ENCODE measurements at regions not wholly inside any gene's neighbourhood (a gene's known extent, or its start where the extent isn't known, plus 50 kb on each side); places are given as distances from the start of the nearest gene placed in this dataset.

GRCh38 chr21:15367061-15367626 is 302.3 kb upstream of the NRIP1 start:
- no TSS peak for BruUV-seq (replicated peaks)
- H2BK15ac ChIP-seq (ENCODE audit: low read depth, low read length) = no peak overlapping the region
- no peak overlapping the region for H2BK120ac ChIP-seq (ENCODE audit: low read depth, low read length)
- no peaks in the 10 kb centered on the region for H4K20me1 ChIP-seq (ENCODE audit: insufficient read depth, low read length)
- POLR2A ChIA-PET (ENCODE audit: unreplicated experiment) = no interaction called here
- H3K36me3 ChIP-seq (ENCODE audit: control insufficient read depth, insufficient read depth, low read length) = no peaks in the 10 kb centered on the region
- no peak overlapping the region for H2AK9ac ChIP-seq (replicated peaks; ENCODE audit: low read depth, low read length, poor library complexity)
- no peak overlapping the region for H3K27ac ChIP-seq (ENCODE audit: insufficient read depth, low read length)
- no peak overlapping the region for H3K56ac ChIP-seq (ENCODE audit: extremely low read depth, insufficient read depth, low read length)
- H2AK5ac ChIP-seq (ENCODE audit: low read depth, low read length) = no peak overlapping the region
- no peak overlapping the region for H3K14ac ChIP-seq (replicated peaks; ENCODE audit: low read depth, low read length)
- H3K4me3 ChIP-seq (ENCODE audit: insufficient read depth, low read depth, low read length) = no peak overlapping the region
- H4K5ac ChIP-seq (ENCODE audit: low read depth, low read length) = no peak overlapping the region
- no peak overlapping the region for H4K91ac ChIP-seq (ENCODE audit: insufficient read depth, low read depth, low read length)
- no peaks in the 10 kb centered on the region for H3K79me1 ChIP-seq (ENCODE audit: low read depth in 1 of 2, low read length in 2 of 2)
- no peak overlapping the region for H4K8ac ChIP-seq (ENCODE audit: low read depth in 2 of 2, low read length in 2 of 2)
- no peak overlapping the region for H3K23ac ChIP-seq (ENCODE audit: low read depth, low read length)
- no peak overlapping the region for H2BK20ac ChIP-seq (ENCODE audit: low read depth, low read length)
- H2AFZ ChIP-seq (replicated peaks; ENCODE audit: low read length, poor library complexity) = no peak overlapping the region
- H3K9me1 ChIP-seq (ENCODE audit: insufficient read depth, low read length) = no peaks in the 10 kb centered on the region
- 38% methylated on average over 3 of the region's 7 CpGs; no CpG with 5 or more reads in 1 of the 2 experiments for WGBS, 2 experiments (ENCODE audit: extremely low coverage in 2 of 2, insufficient read length in 1 of 2)
- H3K4me2 ChIP-seq (ENCODE audit: low read depth, low read length) = no peak overlapping the region
- H3K18ac ChIP-seq (ENCODE audit: low read depth, low read length) = no peak overlapping the region
- CTCF ChIA-PET = no interaction called here
- H3K4me1 ChIP-seq (ENCODE audit: control insufficient read depth, insufficient read depth, low read length) = no peaks in the 10 kb centered on the region
- H3K9ac ChIP-seq (ENCODE audit: low read depth, low read length) = no peak overlapping the region
- intact Hi-C loops (cut with micrococcal nuclease) = no loop called here
- in situ Hi-C loops (cut with MboI; ENCODE audit: low sequenced_read_pairs) = no loop called here
- no peak overlapping the region for H3K4ac ChIP-seq (ENCODE audit: low read depth, low read length)
- no peaks in the 10 kb centered on the region for H3K27me3 ChIP-seq (ENCODE audit: control insufficient read depth, insufficient read depth, low read length)
- no peak for ATAC-seq (ENCODE audit: low read depth)
- dilution Hi-C loops (cut with HindIII; ENCODE audit: low sequenced_read_pairs, unreplicated experiment) = no loop called here
- no peak for TF ChIP-seq RFX5 (IDR thresholded peaks at IDR 0.05; ENCODE audit: low read depth, low read length)
- no peak for TF ChIP-seq RCOR1 (IDR thresholded peaks at IDR 0.05; ENCODE audit: insufficient replicate concordance, low read length)
- no peak for DNase-seq
- no peak overlapping the region for H2BK5ac ChIP-seq (ENCODE audit: low read depth, low read length, poor library complexity, severe bottlenecking)
- no peaks in the 10 kb centered on the region for H3K9me3 ChIP-seq (ENCODE audit: control insufficient read depth, insufficient read depth, low read length)

Measured in IMR-90 (cell line).